SK-N-SH (cell line): ENCODE measurements at regions not wholly inside any gene's neighbourhood (a gene's known extent, or its start where the extent isn't known, plus 50 kb on each side); places are given as distances from the start of the nearest gene placed in this dataset.

Experiments used
- CTCF ChIA-PET: fragments of 300-600, 350-600 bp; formaldehyde crosslinking; extraction: SDS; loops from one replicate; lab custom pipeline; 2021; lab: Yijun Ruan, JAX
- POLR2A ChIA-PET: fragments of 350-600 bp; sonication (Branson Sonifier 250); formaldehyde crosslinking; extraction: SDS; loops from one replicate; lab custom pipeline; 2020; ENCODE audit warnings: antibody characterized with exemption, inconsistent platforms; lab: Yijun Ruan, JAX
- DNase-seq: peaks from one replicate; pipeline ENCODE4 v3.0.0; 2012
- H2AFZ ChIP-seq: fragments of 200-600 bp; sonication (generic); 2 replicates; pipeline ENCODE4 v1.8.1; 2016; ENCODE audit warnings: antibody characterized with exemption, mild to moderate bottlenecking, low read depth
- H3F3A ChIP-seq: fragments of 200-600 bp; sonication (generic); replicated peaks from 2 replicates; pipeline ENCODE3; 2016; ENCODE audit warnings: antibody characterized with exemption, mild to moderate bottlenecking; ENCODE audit not compliant: insufficient read depth
- H3K27ac ChIP-seq, 2 experiments: fragments of 200-500 bp in 1 of 2; fragments of 200-600 bp in 1 of 2; sonication (Bioruptor generic) in 1 of 2; sonication (generic), shearing (Covaris generic) in 1 of 2; 2 replicates each; pipeline versions ENCODE4 v1.5.1 to v1.6.1; 2014 to 2016; ENCODE audit warnings: low read depth in 2 of 2, inconsistent platforms in 1 of 2, low read length in 1 of 2, mild to moderate bottlenecking in 1 of 2, mixed read lengths in 1 of 2
- H3K27me3 ChIP-seq: fragments of 200-600 bp; sonication (generic), shearing (Covaris generic); 2 replicates; pipeline ENCODE4 v1.6.1; 2016; ENCODE audit warnings: mixed run types; ENCODE audit not compliant: insufficient read depth
- H3K36me3 ChIP-seq, 2 experiments: fragments of 200-500 bp in 1 of 2; fragments of 200-600 bp in 1 of 2; sonication (Bioruptor generic) in 1 of 2; sonication (generic) in 1 of 2; replicated peaks in 1 of 2; 2 replicates each; pipeline versions ENCODE3 to v1.5.1; 2014 to 2016; ENCODE audit warnings: low read length in 1 of 2, mild to moderate bottlenecking in 1 of 2; ENCODE audit not compliant: insufficient read depth in 2 of 2, control insufficient read depth in 1 of 2
- H3K4me1 ChIP-seq, 2 experiments: fragments of 200-500 bp in 1 of 2; fragments of 200-600 bp in 1 of 2; sonication (Bioruptor generic) in 1 of 2; sonication (generic), shearing (Covaris generic) in 1 of 2; 2 replicates each; pipeline versions ENCODE4 v1.5.1 to v1.6.1; 2014 to 2016; ENCODE audit warnings: low read depth in 1 of 2, low read length in 1 of 2, mixed run types in 1 of 2; ENCODE audit not compliant: insufficient read depth in 2 of 2, control insufficient read depth in 1 of 2
- H3K4me2 ChIP-seq: fragments of 200-600 bp; sonication (generic), shearing (Covaris generic); 2 replicates; pipeline ENCODE4 v1.6.1; 2017; ENCODE audit warnings: mixed run types
- H3K4me3 ChIP-seq, 2 experiments: fragments of 200-500 bp in 1 of 2; fragments of 200-600 bp in 1 of 2; sonication (Bioruptor generic) in 1 of 2; sonication (generic), shearing (Covaris generic) in 1 of 2; 2 replicates each; pipeline versions ENCODE4 v1.5.1 to v1.8.1; 2014 to 2016; ENCODE audit warnings: low read depth in 2 of 2, inconsistent platforms in 1 of 2, low read length in 1 of 2, mild to moderate bottlenecking in 1 of 2, mixed read lengths in 1 of 2, moderate library complexity in 1 of 2
- H3K79me2 ChIP-seq: fragments of 200-600 bp; sonication (generic); 2 replicates; pipeline ENCODE4 v1.8.1; 2017; ENCODE audit warnings: mild to moderate bottlenecking; ENCODE audit not compliant: insufficient read depth
- H3K9ac ChIP-seq: fragments of 200-600 bp; sonication (generic); 2 replicates; pipeline ENCODE4 v1.6.1; 2017; ENCODE audit warnings: mixed run types
- H3K9me2 ChIP-seq: fragments of 200-600 bp; sonication (generic); 2 replicates; pipeline ENCODE4 v1.6.1; 2017; ENCODE audit warnings: mixed run types
- H3K9me3 ChIP-seq: fragments of 200-600 bp; sonication (generic); 2 replicates; pipeline ENCODE4 v1.6.1; 2017; ENCODE audit warnings: mixed run types, mild to moderate bottlenecking, moderate library complexity
- H4K20me1 ChIP-seq: fragments of 200-600 bp; sonication (generic); 2 replicates; pipeline ENCODE4 v1.6.1; 2017; ENCODE audit warnings: mild to moderate bottlenecking, mixed run types; ENCODE audit not compliant: insufficient read depth
- CTCF ChIP-seq: fragments of 200-600 bp; sonication (generic); IDR thresholded peaks from 2 replicates; pipeline ENCODE4 v1.6.1; 2017; ENCODE audit warnings: antibody characterized with exemption, mild to moderate bottlenecking, moderate library complexity
- ELF1 ChIP-seq: IDR thresholded peaks from 2 replicates; pipeline ENCODE4 v1.4.0; 2012
- EP300 ChIP-seq, 2 experiments: IDR thresholded peaks; 2 replicates each; pipeline versions ENCODE4 v1.4.0 to v1.6.1; 2012; ENCODE audit warnings: borderline replicate concordance in 1 of 2, low read depth in 1 of 2, low read length in 1 of 2
- FOXJ3 ChIP-seq: sonication (generic); formaldehyde crosslinking; IDR thresholded peaks from 2 replicates; pipeline ENCODE4 v1.5.1; 2020; ENCODE audit warnings: mild to moderate bottlenecking, missing genetic modification reagents
- FOXM1 ChIP-seq: IDR thresholded peaks from 2 replicates; pipeline ENCODE4 v1.4.0; 2012; ENCODE audit warnings: low read depth, mild to moderate bottlenecking
- GATA2 ChIP-seq: sonication (generic); formaldehyde crosslinking; IDR thresholded peaks from 2 replicates; pipeline ENCODE4 v1.5.0; 2020; ENCODE audit warnings: mild to moderate bottlenecking, missing genetic modification reagents
- IRF3 ChIP-seq: fragments of 150-350 bp; IDR thresholded peaks from 2 replicates; pipeline ENCODE4 v1.6.1; 2016; ENCODE audit warnings: mild to moderate bottlenecking, low read depth, low read length
- JUND ChIP-seq: IDR thresholded peaks from 2 replicates; pipeline ENCODE4 v1.4.0; 2012
- MAX ChIP-seq: IDR thresholded peaks from 2 replicates; pipeline ENCODE4 v1.4.0; 2012; ENCODE audit warnings: low read depth
- NFIC ChIP-seq: IDR thresholded peaks from 2 replicates; pipeline ENCODE4 v1.4.0; 2012; ENCODE audit warnings: borderline replicate concordance
- SIN3A ChIP-seq: IDR thresholded peaks from 2 replicates; pipeline ENCODE4 v1.6.1; 2012; ENCODE audit warnings: low read depth, mild to moderate bottlenecking, low read length, moderate library complexity, borderline replicate concordance
- SMC3 ChIP-seq: IDR thresholded peaks from 2 replicates; pipeline ENCODE4 v1.6.1; 2012; ENCODE audit warnings: low read depth, low read length, improper control_type of control experiment
- TCF12 ChIP-seq: IDR thresholded peaks from 2 replicates; pipeline ENCODE4 v1.4.0; 2012
- TEAD4 ChIP-seq: IDR thresholded peaks from 2 replicates; pipeline ENCODE4 v1.4.0; 2012; ENCODE audit warnings: mild to moderate bottlenecking, borderline replicate concordance; ENCODE audit not compliant: insufficient read depth
- USF1 ChIP-seq: IDR thresholded peaks from 2 replicates; pipeline ENCODE4 v1.4.0; 2012; ENCODE audit warnings: low read depth, borderline replicate concordance
- YY1 ChIP-seq: IDR thresholded peaks from 2 replicates; pipeline ENCODE4 v1.4.0; 2012; ENCODE audit warnings: low read depth, mild to moderate bottlenecking
- WGBS: methylation state at CpG from one replicate; pipeline ENCODE4 v1.1.6; 2017; ENCODE audit warnings: low lambda C conversion rate; 5-methylcytosine and 5-hydroxymethylcytosine counted together

- Histone ChIP-seq H3K79me2 (no peaks in the 10 kb centered on the region), H3F3A (peaks cover 3% of the 10 kb centered on the region), H3K4me2 (no peak overlapping the region; the same call in 1 of the 2 replicates), H4K20me1 (no peaks in the 10 kb centered on the region), H3K9ac (no peak overlapping the region), H3K27ac (peak overlapping the region in 1 of 2 experiments; percentile 59; a peak in 2 of 4 replicates), H3K4me1 (no peaks in the 10 kb centered on the region), H3K4me3 (no peak overlapping the region), H3K27me3 (no peaks in the 10 kb centered on the region), H3K9me2 (no peaks in the 10 kb centered on the region), H3K36me3 (no peaks in the 10 kb centered on the region), H3K9me3 (no peaks in the 10 kb centered on the region), H2AFZ (no peak overlapping the region)
- no peak for DNase-seq
- TF ChIP-seq TCF12 (peak; percentile 74), JUND (peak; percentile 18; the same call in 1 of the 2 replicates), EP300 (IDR thresholded peaks at IDR 0.05; ENCODE audit: borderline replicate concordance in 1 of 2, low read depth in 1 of 2, low read length in 1 of 2) (no peak)
- 33% methylated on average over 3 of the region's 3 CpGs for WGBS
- POLR2A ChIA-PET = no interaction called here
- CTCF ChIA-PET = interaction anchor here (1.2 kb wide), 2 partner anchors 21 to 122 kb away, joined by 3 read pairs; no protein-coding TSS in a partner anchor
Measured at GRCh38 chr10:61262486-61263261, 190.5 kb downstream of the TMEM26 start.

- no peak overlapping the region for H3K9ac ChIP-seq
- TF ChIP-seq IRF3 (no peak), USF1 (no peak), TEAD4 (no peak), YY1 (no peak)
- TF ChIP-seq, all 33 proteins: peak for 0
- POLR2A ChIA-PET = no interaction called here
- Histone ChIP-seq H3K9me3 (no peaks in the 10 kb centered on the region), H3K27ac (no peak overlapping the region), H4K20me1 (no peaks in the 10 kb centered on the region), H3K27me3 (no peaks in the 10 kb centered on the region), H3K4me3 (no peak overlapping the region), H3F3A (peaks cover under 1% of the 10 kb centered on the region), H2AFZ (no peak overlapping the region), H3K79me2 (no peaks in the 10 kb centered on the region), H3K4me2 (no peak overlapping the region), H3K9me2 (no peaks in the 10 kb centered on the region), H3K36me3 (no peaks in the 10 kb centered on the region), H3K4me1 (no peaks in the 10 kb centered on the region)
- no peak for DNase-seq
- CTCF ChIA-PET = interaction anchor here (0.6 kb wide), 1 partner anchor 9 kb away, joined by 3 read pairs; no protein-coding TSS in a partner anchor
Measured at GRCh38 chr10:61257956-61258496, 195.2 kb downstream of the TMEM26 start.

- Histone ChIP-seq H3F3A (no peaks in the 10 kb centered on the region), H3K9me2 (no peaks in the 10 kb centered on the region), H3K4me1 (no peaks in the 10 kb centered on the region), H2AFZ (no peak overlapping the region), H3K9me3 (no peaks in the 10 kb centered on the region), H3K4me3 (no peak overlapping the region), H3K9ac (no peak overlapping the region), H4K20me1 (no peaks in the 10 kb centered on the region), H3K36me3 (no peaks in the 10 kb centered on the region), H3K27me3 (no peaks in the 10 kb centered on the region), H3K27ac (no peak overlapping the region), H3K79me2 (no peaks in the 10 kb centered on the region), H3K4me2 (no peak overlapping the region)
- ChIA-PET POLR2A (no interaction called here), CTCF (no interaction called here)
- 82% methylated on average over 6 of the region's 6 CpGs for WGBS
- DNase-seq = no peak
- TF ChIP-seq ELF1 = no peak
- TF ChIP-seq MAX = no peak
- TF ChIP-seq FOXM1 = no peak
- TF ChIP-seq GATA2 (CRISPR knock-in tag) = no peak
- TF ChIP-seq SIN3A = no peak
- no peak for TF ChIP-seq EP300 (IDR thresholded peaks at IDR 0.05; ENCODE audit: borderline replicate concordance in 1 of 2, low read depth in 1 of 2, low read length in 1 of 2)
- TF ChIP-seq JUND = no peak
- no peak for TF ChIP-seq CTCF
- no peak for TF ChIP-seq FOXJ3 (CRISPR knock-in tag)
- no peak for TF ChIP-seq SMC3
- no peak for TF ChIP-seq NFIC
- TF ChIP-seq TEAD4 = no peak
- TF ChIP-seq TCF12 = no peak
Measured at GRCh38 chr10:61257136-61257535, 196.0 kb downstream of the TMEM26 start.
